ENCODE measurements at regions not wholly inside any gene's neighbourhood (a gene's known extent, or its start where the extent isn't known, plus 50 kb on each side); places are given as distances from the start of the nearest gene placed in this dataset.

GRCh38 chr1:115141145-115141454, 51.8 kb upstream of the TSPAN2 start:
- H3K36me3 Mint-ChIP-seq (ENCODE audit: low read depth), result no peaks in the 10 kb centered on the region
- Histone ChIP-seq H3K4me3 (ENCODE audit: low read length) (no peak overlapping the region), H3K4me1 (ENCODE audit: insufficient read depth, low read length) (peaks cover 6% of the 10 kb centered on the region), H3K9me3 (ENCODE audit: control insufficient read depth in 1 of 2, insufficient read depth in 1 of 2, low read length in 2 of 2) (no peaks in the 10 kb centered on the region), H3K27me3 (ENCODE audit: control insufficient read depth in 1 of 2, insufficient read depth in 2 of 2, low read length in 2 of 2) (peaks cover 7 to 24% of the 10 kb centered on the region in 2 experiments), H3K36me3 (ENCODE audit: insufficient read depth, low read length) (no peaks in the 10 kb centered on the region), H3K27ac (ENCODE audit: low read depth in 1 of 2, low read length in 2 of 2) (no peak overlapping the region)
- intact Hi-C loops (cut with DNase I, micrococcal nuclease), result loop anchor here in 1 of 2 experiments (5.0 kb wide), 1 partner anchor 326 kb away; no protein-coding TSS in a partner anchor
- ATAC-seq (ENCODE audit: poor library complexity), result no peak
- H3K27ac Mint-ChIP-seq, result no peak overlapping the region
- H3K4me3 Mint-ChIP-seq, result no peak overlapping the region
- ChIA-PET CTCF (no interaction called here), POLR2A (no interaction called here)
- no peak for DNase-seq
- H3K9me3 Mint-ChIP-seq, result no peaks in the 10 kb centered on the region
- TF ChIP-seq CTCF (IDR thresholded peaks at IDR 0.05), result no peak
- H3K27me3 Mint-ChIP-seq, result peaks cover 60% of the 10 kb centered on the region
- no peaks in the 10 kb centered on the region for H3K4me1 Mint-ChIP-seq (ENCODE audit: low read depth)

- H3K27ac ChIP-seq (ENCODE audit: low read depth in 1 of 2, low read length in 2 of 2), result no peak overlapping the region
- DNase-seq (no peak), ATAC-seq (ENCODE audit: poor library complexity) (no peak)
- no peaks in the 10 kb centered on the region for H3K9me3 ChIP-seq (ENCODE audit: control insufficient read depth in 1 of 2, insufficient read depth in 1 of 2, low read length in 2 of 2)
- H3K27me3 Mint-ChIP-seq, result peaks cover 54% of the 10 kb centered on the region
- H3K9me3 Mint-ChIP-seq, result no peaks in the 10 kb centered on the region
- H3K36me3 Mint-ChIP-seq (ENCODE audit: low read depth), result no peaks in the 10 kb centered on the region
- no peaks in the 10 kb centered on the region for H3K36me3 ChIP-seq (ENCODE audit: insufficient read depth, low read length)
- H3K4me1 ChIP-seq (ENCODE audit: insufficient read depth, low read length), result peaks cover 6% of the 10 kb centered on the region
- intact Hi-C loops (cut with DNase I, micrococcal nuclease), result loop anchor here in 1 of 2 experiments (5.0 kb wide), 1 partner anchor 327 kb away; no protein-coding TSS in a partner anchor
- POLR2A ChIA-PET, result no interaction called here
- no peaks in the 10 kb centered on the region for H3K4me1 Mint-ChIP-seq (ENCODE audit: low read depth)
- no peak overlapping the region for H3K4me3 Mint-ChIP-seq
- no peak for TF ChIP-seq CTCF (IDR thresholded peaks at IDR 0.05)
- peaks cover 7 to 22% of the 10 kb centered on the region in 2 experiments for H3K27me3 ChIP-seq (ENCODE audit: control insufficient read depth in 1 of 2, insufficient read depth in 2 of 2, low read length in 2 of 2)
- no peak overlapping the region for H3K4me3 ChIP-seq (ENCODE audit: low read length)
- CTCF ChIA-PET, result no interaction called here
- no peak overlapping the region for H3K27ac Mint-ChIP-seq
Observed at GRCh38 chr1:115140442-115141144, 51.3 kb upstream of the TSPAN2 start.

GRCh38 chr1:115139381-115139780, 50.1 kb upstream of the TSPAN2 start:
- no peaks in the 10 kb centered on the region for H3K4me1 Mint-ChIP-seq (ENCODE audit: low read depth)
- ATAC-seq (ENCODE audit: poor library complexity) (no peak), DNase-seq (no peak)
- H3K36me3 Mint-ChIP-seq (ENCODE audit: low read depth), result no peaks in the 10 kb centered on the region
- H3K36me3 ChIP-seq (ENCODE audit: insufficient read depth, low read length), result no peaks in the 10 kb centered on the region
- peaks cover 42% of the 10 kb centered on the region for H3K27me3 Mint-ChIP-seq
- H3K4me3 Mint-ChIP-seq, result no peak overlapping the region
- ChIA-PET POLR2A (no interaction called here), CTCF (interaction anchor here (1.1 to 1.3 kb wide), 3 partner anchors 40 to 75 kb away, joined by 3 to 4 read pairs (median 3); no protein-coding TSS in a partner anchor)
- H3K27me3 ChIP-seq (ENCODE audit: control insufficient read depth in 1 of 2, insufficient read depth in 2 of 2, low read length in 2 of 2), result peaks cover 7 to 10% of the 10 kb centered on the region in 2 experiments
- intact Hi-C loops (cut with DNase I, micrococcal nuclease), result loop anchor here (2.0 to 5.0 kb wide), 4 partner anchors 329 to 1358 kb away; no protein-coding TSS in a partner anchor
- no peaks in the 10 kb centered on the region for H3K9me3 Mint-ChIP-seq
- no peak for TF ChIP-seq CTCF (IDR thresholded peaks at IDR 0.05)
- no peak overlapping the region for H3K4me3 ChIP-seq (ENCODE audit: low read length)
- peaks cover 6% of the 10 kb centered on the region for H3K4me1 ChIP-seq (ENCODE audit: insufficient read depth, low read length)
- no peaks in the 10 kb centered on the region for H3K9me3 ChIP-seq (ENCODE audit: control insufficient read depth in 1 of 2, insufficient read depth in 1 of 2, low read length in 2 of 2)
- no peak overlapping the region for H3K27ac Mint-ChIP-seq
- H3K27ac ChIP-seq (ENCODE audit: low read depth in 1 of 2, low read length in 2 of 2), result no peak overlapping the region

Measured in CD4-positive, alpha-beta T cell (primary cell).